Small intestine (tissue), 7 donors: ENCODE measurements at regions not wholly inside any gene's neighbourhood (a gene's known extent, or its start where the extent isn't known, plus 50 kb on each side); places are given as distances from the start of the nearest gene placed in this dataset.
"Not testable (repeated sequence)": the region's sequence is repeated elsewhere in the genome, so short reads cannot be mapped to it uniquely, and the experiment has no call there.

ENCODE experiments used
- DNase-seq, 2 donors: peaks; one replicate each; pipeline versions ENCODE4 v3.0.0 to v3.0.0-alpha.2; 2013
- FAIRE-seq: peaks from 2 replicates; lab custom pipeline; 2012; peaks lifted over from hg19 to GRCh38; lab: Jason Lieb, UNC
- H3K27ac ChIP-seq, 3 donors: one replicate each; pipeline ENCODE4 v1.5.1; 2013; ENCODE audit warnings: low read length in 2 of 3, mild to moderate bottlenecking in 2 of 3, control low read depth in 1 of 3, inconsistent platforms in 1 of 3, low read depth in 1 of 3, moderate library complexity in 1 of 3
- H3K27me3 ChIP-seq, 3 donors: one replicate each; pipeline ENCODE4 v1.6.1; 2013; ENCODE audit warnings: low read length in 3 of 3, inconsistent platforms in 1 of 3; ENCODE audit not compliant: control insufficient read depth in 3 of 3, insufficient read depth in 3 of 3
- H3K36me3 ChIP-seq, 3 donors: one replicate each; pipeline ENCODE4 v1.6.1; 2013; ENCODE audit warnings: low read length in 3 of 3, inconsistent platforms in 1 of 3, low read depth in 1 of 3, mild to moderate bottlenecking in 1 of 3, moderate library complexity in 1 of 3; ENCODE audit not compliant: control insufficient read depth in 3 of 3, insufficient read depth in 2 of 3
- H3K4me1 ChIP-seq, 3 donors: one replicate each; pipeline ENCODE4 v1.6.1; 2013; ENCODE audit warnings: low read length in 2 of 3, inconsistent platforms in 1 of 3, low read depth in 1 of 3, mild to moderate bottlenecking in 1 of 3, moderate library complexity in 1 of 3; ENCODE audit not compliant: control insufficient read depth in 3 of 3, insufficient read depth in 2 of 3
- H3K4me3 ChIP-seq, 3 donors: one replicate each; pipeline ENCODE4 v1.5.1; 2013; ENCODE audit warnings: low read length in 3 of 3, control low read depth in 1 of 3, inconsistent platforms in 1 of 3, low read depth in 1 of 3, mild to moderate bottlenecking in 1 of 3, moderate library complexity in 1 of 3
- H3K9me3 ChIP-seq, 2 donors: one replicate each; pipeline ENCODE4 v1.6.1; 2013; ENCODE audit warnings: low read depth in 1 of 2, low read length in 1 of 2; ENCODE audit not compliant: control insufficient read depth in 2 of 2, insufficient read depth in 1 of 2
- WGBS, 3 donors: extraction: QIAGEN DNeasy Blood & Tissue Kit; methylation state at CpG; one replicate each; pipeline ENCODE4 v1.1.7; 2013; 5-methylcytosine and 5-hydroxymethylcytosine counted together
- donor health status: healthy with polysubstance abuse.
- donor health status: control.
- donor health status: control.
- donor health status: Bipolar disorder and iron deficiency.
- donor health status: healthy.

- not testable (repeated sequence) for H3K4me3 ChIP-seq, H3K27me3 ChIP-seq, FAIRE-seq, H3K27ac ChIP-seq, H3K4me1 ChIP-seq, H3K36me3 ChIP-seq, H3K9me3 ChIP-seq, DNase-seq
- WGBS, 3 donors = 84 to 94% (median 93%) methylated on average over 10 to 13 of the region's 13 CpGs
Measured at GRCh38 chr16:29309601-29310000, 96.9 kb downstream of the NPIPB11 start.

DNA sequence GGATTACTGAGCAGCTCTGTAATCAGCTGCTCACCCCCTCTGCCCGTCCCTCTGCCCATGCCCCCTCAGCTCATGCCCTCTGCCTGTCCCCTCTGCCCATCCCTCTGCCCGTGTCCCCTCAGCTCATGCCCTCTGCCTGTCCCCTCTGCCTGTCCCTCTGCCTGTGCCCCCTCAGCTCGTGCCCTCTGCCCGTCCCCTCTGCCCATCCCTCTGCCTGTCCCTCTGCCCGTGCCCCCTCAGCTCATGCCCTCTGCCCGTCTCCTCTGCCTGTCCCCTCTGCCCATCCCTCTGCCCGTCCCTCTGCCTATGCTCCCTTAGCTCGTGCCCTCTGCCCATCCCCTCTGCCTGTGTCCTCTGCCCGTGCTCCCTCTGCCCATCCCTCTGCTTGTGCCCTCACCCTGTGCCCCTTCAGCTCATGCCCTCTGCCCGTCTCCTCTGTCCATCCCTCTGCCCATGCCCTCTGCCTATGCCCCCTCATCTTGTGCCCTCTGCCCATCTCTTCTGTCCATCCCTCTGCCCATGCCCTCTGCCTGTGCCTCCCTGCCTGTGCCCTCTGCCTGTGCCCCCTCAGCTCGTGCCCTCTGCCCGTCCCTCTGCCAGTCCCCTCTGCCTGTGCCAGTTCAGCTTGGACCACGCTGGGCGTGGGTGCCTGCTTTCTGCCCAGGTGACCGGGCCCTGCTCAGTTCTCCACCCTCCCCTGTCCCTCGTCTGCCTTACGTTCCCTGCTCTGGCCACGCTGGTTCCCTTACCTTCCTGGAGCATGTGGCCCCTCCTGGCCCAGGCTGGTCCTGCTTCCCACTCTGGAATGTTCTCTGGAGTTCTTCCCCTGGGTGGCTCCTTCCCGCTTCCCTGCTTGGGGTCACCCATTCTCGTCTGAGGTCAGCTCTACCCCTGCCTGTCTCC, 97.6 kb downstream of the NPIPB11 start:
- Histone ChIP-seq H3K27ac (no peak overlapping the region), H3K27me3 (no peaks in the 10 kb centered on the region), H3K4me3 (no peak overlapping the region), H3K9me3 (no peaks in the 10 kb centered on the region), H3K4me1 (no peaks in the 10 kb centered on the region), H3K36me3 (no peaks in the 10 kb centered on the region)
- FAIRE-seq (no peak), DNase-seq (no peak)
- 87 to 90% (median 89%) methylated on average over 20 of the region's 20 CpGs for WGBS, 3 donors

GRCh38 chr16:29307598-29308507, 98.7 kb downstream of the NPIPB11 start:
- H3K27me3 ChIP-seq = no peaks in the 10 kb centered on the region
- H3K9me3 ChIP-seq = no peaks in the 10 kb centered on the region
- H3K4me3 ChIP-seq = no peak overlapping the region
- H3K36me3 ChIP-seq = no peaks in the 10 kb centered on the region
- no peaks in the 10 kb centered on the region for H3K4me1 ChIP-seq
- 78 to 87% (median 82%) methylated on average over 19 of the region's 19 CpGs for WGBS, 3 donors
- DNase-seq (no peak), FAIRE-seq (no peak)
- no peak overlapping the region for H3K27ac ChIP-seq

- H3K27me3 ChIP-seq = no peaks in the 10 kb centered on the region
- FAIRE-seq (no peak), DNase-seq (no peak)
- H3K27ac ChIP-seq = no peak overlapping the region
- H3K36me3 ChIP-seq = no peaks in the 10 kb centered on the region
- no peaks in the 10 kb centered on the region for H3K9me3 ChIP-seq
- WGBS, 3 donors = 84 to 89% (median 84%) methylated on average over 10 of the region's 10 CpGs
- no peak overlapping the region for H3K4me3 ChIP-seq
- no peaks in the 10 kb centered on the region for H3K4me1 ChIP-seq
Measured at GRCh38 chr16:29306943-29307597, 99.4 kb downstream of the NPIPB11 start.

DNA sequence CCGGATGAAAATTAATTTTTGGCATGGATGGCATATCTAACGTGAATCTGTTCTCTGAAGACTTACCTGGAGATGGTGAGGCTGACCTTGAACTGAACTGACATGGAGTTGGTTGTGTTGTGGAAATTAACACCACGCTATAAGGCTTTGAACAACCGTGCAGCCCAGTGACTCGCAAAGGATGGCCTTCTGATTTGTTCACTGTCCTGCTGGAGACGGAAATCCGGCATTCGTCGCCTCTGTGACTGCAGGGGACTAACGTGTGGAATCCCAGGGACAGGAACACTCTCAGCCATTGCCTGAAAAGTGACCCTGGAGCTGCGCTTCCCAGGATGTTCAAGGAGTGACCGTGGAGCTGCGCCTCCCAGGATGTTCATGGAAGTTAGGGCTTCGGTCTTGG, 100.3 kb downstream of the NPIPB11 start:
- H3K36me3 ChIP-seq = no peaks in the 10 kb centered on the region
- no peak overlapping the region for H3K27ac ChIP-seq
- H3K4me1 ChIP-seq = no peaks in the 10 kb centered on the region
- H3K4me3 ChIP-seq = no peak overlapping the region
- FAIRE-seq (no peak), DNase-seq (no peak)
- 92 to 94% (median 94%) methylated on average over 14 of the region's 14 CpGs for WGBS, 3 donors
- no peaks in the 10 kb centered on the region for H3K9me3 ChIP-seq
- H3K27me3 ChIP-seq = no peaks in the 10 kb centered on the region

DNA sequence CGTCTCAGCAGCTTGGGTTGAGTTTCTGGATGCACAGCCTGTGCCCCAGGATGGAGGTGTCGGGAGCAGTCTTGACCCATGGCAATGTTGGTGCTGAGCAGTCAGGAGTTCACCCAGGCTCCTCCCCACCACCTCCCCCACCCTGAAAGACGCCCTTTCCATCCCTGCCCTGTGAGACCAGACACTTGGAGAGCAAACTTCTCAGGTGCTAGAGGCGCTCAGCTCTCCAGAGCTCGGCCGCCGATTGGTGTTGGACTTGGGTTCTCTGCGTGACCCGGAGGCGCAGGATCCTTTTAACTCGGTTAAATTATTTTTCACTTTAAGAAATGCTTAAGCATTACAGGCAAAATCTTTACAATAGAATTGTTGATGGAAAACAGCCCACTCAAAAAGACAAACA, 101.5 kb downstream of the NPIPB11 start:
- 93 to 96% (median 95%) methylated on average over 11 of the region's 11 CpGs for WGBS, 3 donors
- H3K4me1 ChIP-seq, FAIRE-seq: not testable (repeated sequence)

GRCh38 chr16:29304251-29304650, 102.3 kb downstream of the NPIPB11 start:
- Histone ChIP-seq H3K36me3 (no peaks in the 10 kb centered on the region), H3K9me3 (no peaks in the 10 kb centered on the region), H3K27me3 (no peaks in the 10 kb centered on the region), H3K27ac (no peak overlapping the region), H3K4me1 (peaks cover 0 to 7% (median 0%) of the 10 kb centered on the region in 3 donors), H3K4me3 (no peak overlapping the region)
- 85 to 89% (median 85%) methylated on average over 11 of the region's 11 CpGs for WGBS, 3 donors
- DNase-seq (no peak), FAIRE-seq (no peak)

More for the DNA sequence above, 101.5 kb downstream of the NPIPB11 start:
- not testable (repeated sequence) for H3K27ac ChIP-seq, H3K36me3 ChIP-seq, H3K9me3 ChIP-seq, DNase-seq, H3K4me3 ChIP-seq, H3K27me3 ChIP-seq

- Histone ChIP-seq H3K36me3 (no peaks in the 10 kb centered on the region), H3K27me3 (no peaks in the 10 kb centered on the region), H3K4me1 (peaks cover 0 to 7% (median 0%) of the 10 kb centered on the region in 3 donors), H3K4me3 (no peak overlapping the region), H3K27ac (no peak overlapping the region), H3K9me3 (no peaks in the 10 kb centered on the region)
- DNase-seq (no peak), FAIRE-seq (no peak)
- 93 to 96% (median 95%) methylated on average over 5 of the region's 5 CpGs for WGBS, 3 donors
Measured at GRCh38 chr16:29303520-29303919, 103.0 kb downstream of the NPIPB11 start.
